IPS DF 6.9 (cell line): ENCODE measurements at regions not wholly inside any gene's neighbourhood (a gene's known extent, or its start where the extent isn't known, plus 50 kb on each side); places are given as distances from the start of the nearest gene placed in this dataset.

Source experiments
- DNase-seq: peaks from one replicate; pipeline ENCODE4 v3.0.0-alpha.2; 2013; ENCODE audit warnings: low read depth, low spot score
- H3K27ac ChIP-seq: one replicate; pipeline ENCODE4 v1.5.1; 2013; ENCODE audit warnings: low read length, control low read depth
- H3K27me3 ChIP-seq: 2 replicates; pipeline ENCODE4 v1.6.1; 2013; ENCODE audit warnings: mild to moderate bottlenecking, low read length; ENCODE audit not compliant: control insufficient read depth, insufficient read depth
- H3K36me3 ChIP-seq: 2 replicates; pipeline ENCODE4 v1.6.1; 2013; ENCODE audit warnings: low read length; ENCODE audit not compliant: control insufficient read depth, insufficient read depth
- H3K4me1 ChIP-seq: 2 replicates; pipeline ENCODE4 v1.6.1; 2013; ENCODE audit warnings: low read length; ENCODE audit not compliant: control insufficient read depth, insufficient read depth
- H3K4me3 ChIP-seq: 2 replicates; pipeline ENCODE4 v1.5.1; 2013; ENCODE audit warnings: mild to moderate bottlenecking, low read length
- H3K9me3 ChIP-seq: 2 replicates; pipeline ENCODE4 v1.6.1; 2013; ENCODE audit warnings: low read length, inconsistent platforms; ENCODE audit not compliant: control insufficient read depth, insufficient read depth
- WGBS: extraction: QIAGEN DNeasy Blood & Tissue Kit; methylation state at CpG from one replicate; pipeline ENCODE4 v1.1.7; 2013; ENCODE audit warnings: mixed read lengths, missing lambda C conversion rate; ENCODE audit not compliant: insufficient read length, insufficient coverage; 5-methylcytosine and 5-hydroxymethylcytosine counted together

GRCh38 chr2:67721516-67721915, 324.4 kb downstream of the ETAA1 start:
- WGBS, result no CpG with 5 or more reads among the region's 1 CpG

GRCh38 chr2:67724261-67724660, 327.1 kb downstream of the ETAA1 start:
- DNase-seq, result no peak
- no peaks in the 10 kb centered on the region for H3K27me3 ChIP-seq

More at GRCh38 chr2:67721516-67721915, 324.4 kb downstream of the ETAA1 start:
- H3K27me3 ChIP-seq, result no peaks in the 10 kb centered on the region
- H3K36me3 ChIP-seq, result no peaks in the 10 kb centered on the region
- H3K27ac ChIP-seq, result no peak overlapping the region
- H3K4me3 ChIP-seq, result no peak overlapping the region
- no peaks in the 10 kb centered on the region for H3K4me1 ChIP-seq
- no peaks in the 10 kb centered on the region for H3K9me3 ChIP-seq
- DNase-seq, result no peak

GRCh38 chr2:67725731-67726130, 328.6 kb downstream of the ETAA1 start:
- no CpG with 5 or more reads among the region's 1 CpG for WGBS
- Histone ChIP-seq H3K27ac (no peak overlapping the region), H3K9me3 (no peaks in the 10 kb centered on the region), H3K27me3 (no peaks in the 10 kb centered on the region), H3K4me1 (no peaks in the 10 kb centered on the region), H3K4me3 (no peak overlapping the region), H3K36me3 (no peaks in the 10 kb centered on the region)
- DNase-seq, result no peak

More at GRCh38 chr2:67724261-67724660, 327.1 kb downstream of the ETAA1 start:
- Histone ChIP-seq H3K4me1 (no peaks in the 10 kb centered on the region), H3K9me3 (no peaks in the 10 kb centered on the region), H3K4me3 (no peak overlapping the region), H3K27ac (no peak overlapping the region), H3K36me3 (no peaks in the 10 kb centered on the region)
- whole genome bisulfite sequencing, result no CpG with 5 or more reads among the region's 2 CpGs

- H3K27me3 ChIP-seq, result no peaks in the 10 kb centered on the region
- no CpG with 5 or more reads among the region's 4 CpGs for WGBS
- H3K27ac ChIP-seq, result no peak overlapping the region
- no peaks in the 10 kb centered on the region for H3K9me3 ChIP-seq
- H3K4me1 ChIP-seq, result no peaks in the 10 kb centered on the region
- DNase-seq, result no peak
- H3K36me3 ChIP-seq, result no peaks in the 10 kb centered on the region
- H3K4me3 ChIP-seq, result no peak overlapping the region
Observed at GRCh38 chr2:67726416-67726815, 329.3 kb downstream of the ETAA1 start.

- Histone ChIP-seq H3K4me3 (no peak overlapping the region), H3K36me3 (no peaks in the 10 kb centered on the region), H3K4me1 (no peaks in the 10 kb centered on the region), H3K27me3 (no peaks in the 10 kb centered on the region), H3K27ac (no peak overlapping the region), H3K9me3 (no peaks in the 10 kb centered on the region)
- no peak for DNase-seq
- no CpG with 5 or more reads among the region's 9 CpGs for WGBS
Observed at GRCh38 chr2:67727131-67727530, 330.0 kb downstream of the ETAA1 start.

- Histone ChIP-seq H3K27ac (no peak overlapping the region), H3K4me1 (no peaks in the 10 kb centered on the region), H3K9me3 (no peaks in the 10 kb centered on the region), H3K4me3 (no peak overlapping the region), H3K27me3 (no peaks in the 10 kb centered on the region), H3K36me3 (no peaks in the 10 kb centered on the region)
- no CpG with 5 or more reads among the region's 4 CpGs for WGBS
- no peak for DNase-seq
Observed at GRCh38 chr2:67727623-67728022, 330.5 kb downstream of the ETAA1 start.

GRCh38 chr2:67729474-67729873, 332.3 kb downstream of the ETAA1 start:
- Histone ChIP-seq H3K27me3 (no peaks in the 10 kb centered on the region), H3K36me3 (no peaks in the 10 kb centered on the region), H3K27ac (no peak overlapping the region), H3K4me1 (no peaks in the 10 kb centered on the region), H3K4me3 (no peak overlapping the region), H3K9me3 (no peaks in the 10 kb centered on the region)
- no CpG with 5 or more reads among the region's 3 CpGs for WGBS
- DNase-seq, result no peak

- Histone ChIP-seq H3K27ac (no peak overlapping the region), H3K4me1 (no peaks in the 10 kb centered on the region), H3K27me3 (no peaks in the 10 kb centered on the region), H3K4me3 (no peak overlapping the region), H3K9me3 (no peaks in the 10 kb centered on the region), H3K36me3 (no peaks in the 10 kb centered on the region)
- DNase-seq, result peak; percentile 31
- no CpG with 5 or more reads among the region's 3 CpGs for WGBS
Observed at GRCh38 chr2:67733517-67733916, 329.3 kb downstream of the C1D start.

GRCh38 chr2:67752199-67752598, 310.6 kb downstream of the C1D start:
- no peak for DNase-seq
- Histone ChIP-seq H3K27me3 (no peaks in the 10 kb centered on the region), H3K4me1 (no peaks in the 10 kb centered on the region), H3K4me3 (no peak overlapping the region), H3K9me3 (no peaks in the 10 kb centered on the region), H3K36me3 (no peaks in the 10 kb centered on the region), H3K27ac (no peak overlapping the region)
- WGBS, result no CpG with 5 or more reads among the region's 2 CpGs

GRCh38 chr2:67752969-67753368, 309.8 kb downstream of the C1D start:
- no peak overlapping the region for H3K4me3 ChIP-seq
- H3K4me1 ChIP-seq, result no peaks in the 10 kb centered on the region
- no peaks in the 10 kb centered on the region for H3K27me3 ChIP-seq
- H3K36me3 ChIP-seq, result no peaks in the 10 kb centered on the region
- H3K9me3 ChIP-seq, result no peaks in the 10 kb centered on the region
- no peak overlapping the region for H3K27ac ChIP-seq
- no peak for DNase-seq

GRCh38 chr2:67755156-67755882, 307.5 kb downstream of the C1D start:
- H3K4me3 ChIP-seq, result no peak overlapping the region
- no peaks in the 10 kb centered on the region for H3K27me3 ChIP-seq
- no CpG with 5 or more reads among the region's 11 CpGs for WGBS
- no peak for DNase-seq
- no peaks in the 10 kb centered on the region for H3K4me1 ChIP-seq
- no peaks in the 10 kb centered on the region for H3K9me3 ChIP-seq
- H3K27ac ChIP-seq, result no peak overlapping the region
- H3K36me3 ChIP-seq, result no peaks in the 10 kb centered on the region
